Right cardiac atrium (tissue), 5 donors: ENCODE measurements at regions not wholly inside any gene's neighbourhood (a gene's known extent, or its start where the extent isn't known, plus 50 kb on each side); places are given as distances from the start of the nearest gene placed in this dataset.
"Not testable (repeated sequence)": the region's sequence is repeated elsewhere in the genome, so short reads cannot be mapped to it uniquely, and the experiment has no call there.

Experiments
- ATAC-seq, 2 donors: fragments of 200-7000 bp; cut with Tn5 transposase; one replicate each; pipeline versions ENCODE4 v1.8.0 to v1.9.1; 2020; ENCODE audit warnings: moderate library complexity in 2 of 2, mild to moderate bottlenecking in 1 of 2
- DNase-seq, 3 donors: peaks; one replicate each; pipeline ENCODE4 v3.0.0-alpha.2; 2020
- H3K27ac ChIP-seq: one replicate; pipeline ENCODE4 v1.5.1; 2013; ENCODE audit warnings: mild to moderate bottlenecking, low read length, control low read depth, moderate library complexity
- H3K27me3 ChIP-seq: one replicate; pipeline ENCODE4 v1.6.1; 2013; ENCODE audit not compliant: control insufficient read depth, insufficient read depth
- H3K4me1 ChIP-seq: one replicate; pipeline ENCODE4 v1.6.1; 2013; ENCODE audit warnings: low read length; ENCODE audit not compliant: control insufficient read depth, insufficient read depth
- H3K4me3 ChIP-seq: one replicate; pipeline ENCODE4 v1.5.1; 2013; ENCODE audit warnings: low read length, control low read depth
- H3K9me3 ChIP-seq: one replicate; pipeline ENCODE4 v1.6.1; 2013; ENCODE audit warnings: low read length; ENCODE audit not compliant: control insufficient read depth
- WGBS: extraction: QIAGEN DNeasy Blood & Tissue Kit; methylation state at CpG from one replicate; pipeline ENCODE4 v1.1.7; 2013; 5-methylcytosine and 5-hydroxymethylcytosine counted together
- intact Hi-C, 4 donors: fragments of 100-400 bp; cut with DNase I; formaldehyde crosslinking; loops; one replicate each; pipeline versions ENCODE4 v1.11.0 to v1.14.0; 2022 to 2023
- donor health status: healthy with polysubstance abuse.
- donor health status: DM: no; HTN: yes; CAD: no.
- donor health status: DM: no; HTN: no; CAD: no.
- donor health status: DM: no; HTN: yes; CAD: no; lungs with severe emphysema.
- donor health status: DM: yes; HTN: yes; CAD: no.

GRCh38 chr20:47889751-47890150 is 104.5 kb upstream of the SULF2 start:
- not testable (repeated sequence) for ATAC-seq, H3K4me1 ChIP-seq, H3K9me3 ChIP-seq, H3K27ac ChIP-seq, H3K4me3 ChIP-seq, DNase-seq, H3K27me3 ChIP-seq
- 73% methylated on average over 12 of the region's 12 CpGs for WGBS
- intact Hi-C loops: loop anchor here in 3 of 4 donors (5.0 to 10.0 kb wide), 4 partner anchors 65 to 628 kb away; no protein-coding TSS in a partner anchor

GRCh38 chr20:47888351-47888750 is 103.1 kb upstream of the SULF2 start:
- no peak for DNase-seq
- Histone ChIP-seq H3K27ac (no peak overlapping the region), H3K27me3 (no peaks in the 10 kb centered on the region), H3K9me3 (no peaks in the 10 kb centered on the region), H3K4me3 (no peak overlapping the region), H3K4me1 (no peaks in the 10 kb centered on the region)
- no peak for ATAC-seq
- intact Hi-C loops: no loop called here
- WGBS: 82% methylated on average over 14 of the region's 14 CpGs

GRCh38 chr20:47887477-47888080 is 102.3 kb upstream of the SULF2 start:
- WGBS: 77% methylated on average over 10 of the region's 10 CpGs
- H3K9me3 ChIP-seq: no peaks in the 10 kb centered on the region
- intact Hi-C loops: no loop called here
- no peak overlapping the region for H3K27ac ChIP-seq
- no peak for ATAC-seq
- H3K4me1 ChIP-seq: no peaks in the 10 kb centered on the region
- no peak for DNase-seq
- H3K4me3 ChIP-seq: no peak overlapping the region
- H3K27me3 ChIP-seq: no peaks in the 10 kb centered on the region

- 86% methylated on average over 8 of the region's 8 CpGs for WGBS
Observed at GRCh38 chr20:47887064-47887463, 101.8 kb upstream of the SULF2 start.

GRCh38 chr20:47886454-47887041 is 101.3 kb upstream of the SULF2 start:
- no peak for DNase-seq
- 88% methylated on average over 18 of the region's 18 CpGs for WGBS
- no peak for ATAC-seq
- Histone ChIP-seq H3K4me3 (no peak overlapping the region), H3K27me3 (no peaks in the 10 kb centered on the region), H3K27ac (no peak overlapping the region), H3K4me1 (no peaks in the 10 kb centered on the region), H3K9me3 (no peaks in the 10 kb centered on the region)
- intact Hi-C loops: no loop called here

More at GRCh38 chr20:47887064-47887463, 101.8 kb upstream of the SULF2 start:
- H3K27ac ChIP-seq: no peak overlapping the region
- ATAC-seq: no peak
- no peak for DNase-seq
- H3K4me1 ChIP-seq: no peaks in the 10 kb centered on the region
- no peaks in the 10 kb centered on the region for H3K27me3 ChIP-seq
- no peaks in the 10 kb centered on the region for H3K9me3 ChIP-seq
- no peak overlapping the region for H3K4me3 ChIP-seq
- intact Hi-C loops: no loop called here

- H3K9me3 ChIP-seq: no peaks in the 10 kb centered on the region
- no peaks in the 10 kb centered on the region for H3K27me3 ChIP-seq
- DNase-seq (no peak), ATAC-seq (no peak)
- H3K4me1 ChIP-seq: no peaks in the 10 kb centered on the region
- 76% methylated on average over 8 of the region's 8 CpGs for WGBS
- intact Hi-C loops: no loop called here
- H3K27ac ChIP-seq: no peak overlapping the region
- H3K4me3 ChIP-seq: no peak overlapping the region
Observed at GRCh38 chr20:47885909-47886453, 100.7 kb upstream of the SULF2 start.

GRCh38 chr20:47883940-47884339 is 98.7 kb upstream of the SULF2 start:
- H3K27me3 ChIP-seq, H3K4me3 ChIP-seq, H3K27ac ChIP-seq, DNase-seq, H3K4me1 ChIP-seq, ATAC-seq, intact Hi-C loops, H3K9me3 ChIP-seq: not testable (repeated sequence)
- 92% methylated on average over 1 of the region's 1 CpG for WGBS

- H3K4me1 ChIP-seq: no peaks in the 10 kb centered on the region
- no peak for DNase-seq
- WGBS: 75% methylated on average over 5 of the region's 5 CpGs
- no peak for ATAC-seq
- H3K27ac ChIP-seq: no peak overlapping the region
- H3K9me3 ChIP-seq: no peaks in the 10 kb centered on the region
- no peaks in the 10 kb centered on the region for H3K27me3 ChIP-seq
- intact Hi-C loops: no loop called here
- H3K4me3 ChIP-seq: no peak overlapping the region
Observed at GRCh38 chr20:47883186-47883585, 97.9 kb upstream of the SULF2 start.

- intact Hi-C loops: no loop called here
- no peak overlapping the region for H3K27ac ChIP-seq
- DNase-seq: no peak
Observed at GRCh38 chr20:47879771-47880170, 94.5 kb upstream of the SULF2 start.

GRCh38 chr20:47878601-47879027 is 93.3 kb upstream of the SULF2 start:
- WGBS: 53% methylated on average over 6 of the region's 6 CpGs
- DNase-seq (no peak), ATAC-seq (peak in 1 of 2 donors; percentile 67)
- Histone ChIP-seq H3K4me1 (no peaks in the 10 kb centered on the region), H3K27me3 (no peaks in the 10 kb centered on the region), H3K9me3 (no peaks in the 10 kb centered on the region), H3K27ac (no peak overlapping the region), H3K4me3 (no peak overlapping the region)
- intact Hi-C loops: no loop called here

More at GRCh38 chr20:47879771-47880170, 94.5 kb upstream of the SULF2 start:
- H3K4me1 ChIP-seq: no peaks in the 10 kb centered on the region
- H3K4me3 ChIP-seq: no peak overlapping the region
- H3K9me3 ChIP-seq: no peaks in the 10 kb centered on the region
- ATAC-seq: no peak
- WGBS: 96% methylated on average over 15 of the region's 15 CpGs
- H3K27me3 ChIP-seq: no peaks in the 10 kb centered on the region

GRCh38 chr20:47876311-47877088 is 91.2 kb upstream of the SULF2 start:
- Histone ChIP-seq H3K4me3 (no peak overlapping the region), H3K9me3 (no peaks in the 10 kb centered on the region), H3K27me3 (no peaks in the 10 kb centered on the region), H3K4me1 (no peaks in the 10 kb centered on the region), H3K27ac (no peak overlapping the region)
- intact Hi-C loops: no loop called here
- 59% methylated on average over 5 of the region's 5 CpGs for WGBS
- no peak for DNase-seq
- no peak for ATAC-seq
